B cell (primary cell): ENCODE measurements at regions not wholly inside any gene's neighbourhood (a gene's known extent, or its start where the extent isn't known, plus 50 kb on each side); places are given as distances from the start of the nearest gene placed in this dataset.
"Not testable (repeated sequence)": the region's sequence is repeated elsewhere in the genome, so short reads cannot be mapped to it uniquely, and the experiment has no call there.

Experiments
- ATAC-seq: fragments of 200-7000 bp; cut with Tn5 transposase; one replicate; pipeline ENCODE4 v1.10.0; 2021; ENCODE audit warnings: low read depth, mild to moderate bottlenecking, moderate number of reproducible peaks, moderate library complexity
- CTCF ChIA-PET: fragments of 350-600 bp; sonication (Branson Sonifier 250); formaldehyde crosslinking; loops from one replicate; lab custom pipeline; 2021; ENCODE audit warnings: antibody characterized with exemption, inconsistent platforms; lab: Charles Lee
- POLR2A ChIA-PET: fragments of 350-600 bp; sonication (Branson Sonifier 250); formaldehyde crosslinking; loops from one replicate; lab custom pipeline; 2021; ENCODE audit warnings: antibody characterized with exemption; lab: Charles Lee
- DNase-seq: peaks from one replicate; pipeline ENCODE4 v3.0.0; 2013
- H2AFZ ChIP-seq: 2 replicates; pipeline ENCODE4 v1.6.1; 2012; ENCODE audit warnings: mild to moderate bottlenecking, low read depth, low read length; ENCODE audit not compliant: insufficient read depth, poor library complexity, severe bottlenecking
- H3K27ac ChIP-seq, 2 donors: 1 replicate in 1 of 2; 2 replicates in 1 of 2; pipeline ENCODE4 v1.5.1; 2012 to 2013; ENCODE audit warnings: low read length in 2 of 2, mild to moderate bottlenecking in 2 of 2, moderate library complexity in 1 of 2
- H3K27me3 ChIP-seq, 4 experiments: fragments of 200-600 bp in 1 of 4; sonication (generic) in 1 of 4; replicated peaks in 1 of 4; 1 replicate in 2 of 4; 2 replicates in 2 of 4; pipeline versions ENCODE4 v1.6.1 to v1.7.0; 2013 to 2016; ENCODE audit warnings: low read length in 3 of 4, mild to moderate bottlenecking in 2 of 4, mixed read lengths in 1 of 4, moderate library complexity in 1 of 4; ENCODE audit not compliant: insufficient read depth in 4 of 4, control insufficient read depth in 3 of 4; ENCODE audit errors: control extremely low read depth in 1 of 4
- H3K36me3 ChIP-seq, 2 experiments: replicated peaks in 1 of 2; 1 replicate in 1 of 2; 2 replicates in 1 of 2; pipeline versions ENCODE4 v1.6.1 to v1.7.1; 2013; ENCODE audit warnings: low read length in 1 of 2; ENCODE audit not compliant: insufficient read depth in 2 of 2, control insufficient read depth in 1 of 2; ENCODE audit errors: control extremely low read depth in 1 of 2, extremely low read depth in 1 of 2
- H3K4me1 ChIP-seq, 2 donors: fragments of 200-600 bp in 1 of 2; sonication (generic) in 1 of 2; 1 replicate in 1 of 2; 2 replicates in 1 of 2; pipeline versions ENCODE4 v1.5.1 to v1.6.1; 2013 to 2017; ENCODE audit warnings: low read length in 2 of 2; ENCODE audit not compliant: control insufficient read depth in 2 of 2, insufficient read depth in 2 of 2
- H3K4me2 ChIP-seq: replicated peaks from 2 replicates; pipeline ENCODE3; 2012; ENCODE audit warnings: mild to moderate bottlenecking, low read depth, low read length; ENCODE audit not compliant: poor library complexity, severe bottlenecking
- H3K4me3 ChIP-seq, 5 experiments: fragments of 200-600 bp in 1 of 5; sonication (generic) in 1 of 5; 1 replicate in 3 of 5; 2 replicates in 2 of 5; pipeline versions ENCODE4 v1.5.1 to v1.7.0; 2011 to 2016; ENCODE audit warnings: low read length in 4 of 5, mild to moderate bottlenecking in 4 of 5, low read depth in 2 of 5, control low read depth in 1 of 5, moderate library complexity in 1 of 5; ENCODE audit not compliant: insufficient read depth in 1 of 5; ENCODE audit errors: control extremely low read depth in 1 of 5, extremely low read depth in 1 of 5
- H3K79me2 ChIP-seq: fragments of 200-600 bp; sonication (generic); one replicate; pipeline ENCODE4 v1.6.0; 2016; ENCODE audit warnings: low read length; ENCODE audit not compliant: control insufficient read depth, insufficient read depth
- H3K9ac ChIP-seq: fragments of 200-600 bp; sonication (generic); 2 replicates; pipeline ENCODE4 v1.6.1; 2017; ENCODE audit warnings: mild to moderate bottlenecking, low read length, moderate library complexity
- H3K9me3 ChIP-seq, 3 donors: one replicate each; pipeline versions ENCODE4 v1.6.1 to v1.7.1; 2013; ENCODE audit warnings: low read length in 2 of 3; ENCODE audit not compliant: control insufficient read depth in 2 of 3, insufficient read depth in 1 of 3; ENCODE audit errors: control extremely low read depth in 1 of 3
- H4K20me1 ChIP-seq: 2 replicates; pipeline ENCODE4 v1.6.0; 2012; ENCODE audit warnings: mild to moderate bottlenecking, low read length; ENCODE audit not compliant: insufficient read depth, control insufficient read depth, poor library complexity, severe bottlenecking
- H3K27ac Mint-ChIP-seq: one replicate; pipeline ENCODE4 v1.8.0; 2021; ENCODE audit warnings: mixed read lengths
- H3K27me3 Mint-ChIP-seq: one replicate; pipeline ENCODE4 v1.8.0; 2021; ENCODE audit warnings: mixed read lengths
- H3K4me1 Mint-ChIP-seq: one replicate; pipeline ENCODE4 v1.8.0; 2021; ENCODE audit warnings: mixed read lengths
- H3K4me3 Mint-ChIP-seq: one replicate; pipeline ENCODE4 v1.8.0; 2021; ENCODE audit warnings: mixed read lengths
- H3K9me3 Mint-ChIP-seq: one replicate; pipeline ENCODE4 v1.8.0; 2022; ENCODE audit warnings: mixed read lengths; ENCODE audit not compliant: insufficient read depth
- CTCF ChIP-seq: fragments of 200-600 bp; IDR thresholded peaks from one replicate; pipeline ENCODE4 v1.8.0; 2022; ENCODE audit warnings: antibody characterized with exemption, mild to moderate bottlenecking
- EZH2 ChIP-seq: IDR thresholded peaks from 2 replicates; pipeline ENCODE4 v1.6.1; 2012; ENCODE audit warnings: borderline replicate concordance, low read depth, mild to moderate bottlenecking, moderate library complexity, low read length; ENCODE audit not compliant: insufficient read depth, poor library complexity, severe bottlenecking
- WGBS: methylation state at CpG from one replicate; pipeline ENCODE4 v1.1.5; 2013; ENCODE audit warnings: missing lambda C conversion rate; ENCODE audit not compliant: insufficient coverage; 5-methylcytosine and 5-hydroxymethylcytosine counted together
- intact Hi-C: fragments of 100-400 bp; cut with micrococcal nuclease; formaldehyde crosslinking; loops from one replicate; pipeline ENCODE4 v1.10.0; 2022

- no peaks in the 10 kb centered on the region for H3K36me3 ChIP-seq
- no peak overlapping the region for H2AFZ ChIP-seq
- no CpG with 5 or more reads among the region's 2 CpGs for WGBS
- peaks cover 9% of the 10 kb centered on the region for H3K9me3 Mint-ChIP-seq
- DNase-seq (no peak), ATAC-seq (no peak)
- no peak overlapping the region for H3K4me3 ChIP-seq
- CTCF ChIA-PET: no interaction called here
- no peak overlapping the region for H3K4me2 ChIP-seq
- H3K4me1 ChIP-seq: no peaks in the 10 kb centered on the region
- intact Hi-C loops: no loop called here
- no peaks in the 10 kb centered on the region for H3K79me2 ChIP-seq
- H3K4me3 Mint-ChIP-seq: no peak overlapping the region
- no peak overlapping the region for H3K9ac ChIP-seq
- no peaks in the 10 kb centered on the region for H3K27me3 Mint-ChIP-seq
- no peak overlapping the region for H3K27ac ChIP-seq
- H3K27me3 ChIP-seq: no peaks in the 10 kb centered on the region
- no peak for TF ChIP-seq EZH2
- TF ChIP-seq CTCF: no peak
- H3K27ac Mint-ChIP-seq: no peak overlapping the region
- H4K20me1 ChIP-seq: no peaks in the 10 kb centered on the region
- POLR2A ChIA-PET: no interaction called here
- H3K9me3 ChIP-seq: peaks cover 0 to 2% (median 0%) of the 10 kb centered on the region in 3 donors
- no peaks in the 10 kb centered on the region for H3K4me1 Mint-ChIP-seq
Measured at GRCh38 chr14:87380054-87380453, 612.9 kb downstream of the GALC start.

GRCh38 chr14:87368751-87369150, 624.2 kb downstream of the GALC start:
- Mint-ChIP-seq H3K27me3 (no peaks in the 10 kb centered on the region), H3K4me3 (no peak overlapping the region), H3K4me1 (no peaks in the 10 kb centered on the region), H3K9me3 (peaks cover 4% of the 10 kb centered on the region), H3K27ac (no peak overlapping the region)
- Histone ChIP-seq H3K4me1 (no peaks in the 10 kb centered on the region), H3K9me3 (peaks cover 0 to 7% (median 0%) of the 10 kb centered on the region in 3 donors), H3K27me3 (no peaks in the 10 kb centered on the region), H3K4me3 (no peak overlapping the region), H3K79me2 (no peaks in the 10 kb centered on the region), H3K27ac (no peak overlapping the region), H2AFZ (no peak overlapping the region), H3K36me3 (no peaks in the 10 kb centered on the region), H4K20me1 (no peaks in the 10 kb centered on the region), H3K4me2 (no peak overlapping the region), H3K9ac (no peak overlapping the region)
- ChIA-PET CTCF (no interaction called here), POLR2A (no interaction called here)
- intact Hi-C loops: no loop called here
- no CpG with 5 or more reads among the region's 2 CpGs for WGBS
- DNase-seq: no peak
- ATAC-seq: no peak
- no peak for TF ChIP-seq EZH2
- TF ChIP-seq CTCF: no peak

GRCh38 chr14:87360246-87360645, 632.7 kb downstream of the GALC start:
- H3K27me3 Mint-ChIP-seq, DNase-seq, H3K4me1 ChIP-seq, H4K20me1 ChIP-seq, CTCF ChIA-PET, H3K9me3 Mint-ChIP-seq, POLR2A ChIA-PET, H3K79me2 ChIP-seq, H3K9me3 ChIP-seq, H3K27ac Mint-ChIP-seq, H3K4me1 Mint-ChIP-seq, H3K4me3 Mint-ChIP-seq, H3K36me3 ChIP-seq, H3K4me3 ChIP-seq, H2AFZ ChIP-seq, H3K27me3 ChIP-seq, H3K9ac ChIP-seq, H3K27ac ChIP-seq, ATAC-seq, H3K4me2 ChIP-seq, intact Hi-C loops: not testable (repeated sequence)
- WGBS: 91% methylated on average over 7 of the region's 8 CpGs
